ENCODE measurements at regions not wholly inside any gene's neighbourhood (a gene's known extent, or its start where the extent isn't known, plus 50 kb on each side); places are given as distances from the start of the nearest gene placed in this dataset.

DNA sequence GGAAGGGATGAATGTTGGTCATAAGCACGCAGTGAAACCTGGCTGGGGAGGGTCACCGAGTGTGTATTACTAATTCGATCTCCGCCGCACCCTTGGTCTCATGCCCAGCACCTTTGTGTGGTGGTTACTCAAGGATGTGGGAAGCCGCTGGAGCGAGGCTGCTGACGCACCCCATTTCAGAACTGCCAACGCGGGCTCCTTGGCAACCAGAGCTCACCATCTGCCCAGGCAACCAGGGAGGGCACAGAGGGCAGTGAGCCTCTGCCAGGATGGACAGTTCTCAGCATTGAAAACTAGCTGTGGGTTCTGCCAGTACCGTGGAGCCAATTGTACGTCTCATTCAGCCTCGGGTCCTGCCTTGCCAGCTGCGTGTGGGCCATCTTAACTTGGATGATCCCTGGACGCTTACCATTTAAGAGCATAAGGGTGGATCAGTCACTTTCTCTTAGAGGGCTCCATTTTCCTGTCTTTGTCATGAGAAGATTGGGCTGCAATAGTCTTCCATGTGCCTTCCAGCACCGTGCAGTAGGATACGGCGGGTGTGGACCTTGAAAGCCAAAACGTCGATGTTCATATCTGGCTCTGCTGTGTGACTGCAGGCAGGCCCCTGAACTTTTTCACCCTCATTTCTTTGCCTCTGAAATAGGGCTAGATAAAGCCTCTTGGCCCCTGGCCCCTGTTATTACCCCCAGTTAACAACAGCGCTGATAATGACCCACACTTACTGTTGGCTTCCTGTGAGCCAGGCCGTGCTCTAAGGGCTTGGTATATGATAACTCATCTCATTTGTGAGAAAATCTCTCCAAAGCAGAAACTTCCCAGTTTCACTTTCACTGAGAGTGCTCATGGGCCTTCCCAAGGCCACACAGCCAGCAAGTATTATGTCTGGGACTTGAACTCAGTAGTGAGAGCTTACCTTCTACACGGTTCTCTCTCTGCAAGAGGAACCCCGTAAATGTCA, 238.8 kb downstream of the OPA1 start:
- TF ChIP-seq POLR2A (IDR thresholded peaks at IDR 0.05; ENCODE audit: low read depth, low read length): no peak
- TF ChIP-seq POLR2AphosphoS5 (IDR thresholded peaks at IDR 0.05; ENCODE audit: low read depth, low read length): no peak
- TF ChIP-seq TAF1 (IDR thresholded peaks at IDR 0.05; ENCODE audit: borderline replicate concordance, low read depth, low read length): no peak

Data from GM12892 (cell line).